ENCODE measurements at regions not wholly inside any gene's neighbourhood (a gene's known extent, or its start where the extent isn't known, plus 50 kb on each side); places are given as distances from the start of the nearest gene placed in this dataset.

DNA sequence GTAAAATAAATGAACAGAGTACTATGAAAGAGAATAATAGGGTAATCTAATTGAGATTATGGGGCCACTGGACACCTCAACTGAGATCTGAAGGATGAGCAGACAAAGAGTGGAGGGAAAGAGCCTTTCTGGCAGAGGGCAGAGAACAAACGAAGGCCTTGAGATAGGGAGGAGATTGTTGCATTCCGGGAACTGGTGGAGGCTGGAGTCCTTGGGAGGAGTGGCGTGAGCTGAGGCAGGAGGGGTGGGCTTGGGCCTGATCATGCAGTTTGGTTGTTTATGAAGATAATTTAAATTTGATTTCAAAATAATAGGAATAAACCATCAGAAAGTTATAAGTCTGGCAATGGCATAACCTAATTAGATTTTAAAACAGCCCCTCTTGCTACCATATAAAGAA, 59.5 kb upstream of the GALNT15 start:
- no peak for DNase-seq

GRCh38 chr3:16118396-16118795, 56.1 kb upstream of the GALNT15 start:
- DNase-seq, result no peak

DNA sequence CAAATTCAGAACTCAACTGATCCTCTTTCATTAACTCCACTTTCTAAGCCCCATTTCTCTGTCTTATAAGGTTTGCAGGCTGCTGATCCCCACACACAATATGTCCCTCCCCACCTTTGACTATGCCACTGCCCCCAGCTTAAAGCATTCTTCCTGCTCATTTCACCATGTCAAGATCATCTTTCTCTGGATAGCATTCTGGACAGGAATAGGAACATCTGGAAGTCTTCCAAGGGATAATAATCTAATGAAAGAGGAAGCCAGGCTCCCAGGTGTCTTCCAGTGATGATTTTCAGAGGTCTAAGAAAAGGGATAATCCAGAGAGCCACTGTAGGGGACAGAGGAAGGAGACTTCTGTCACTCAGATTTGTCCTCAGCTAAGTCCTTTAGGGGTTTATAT, 54.6 kb upstream of the GALNT15 start:
- no peak for DNase-seq

DNA sequence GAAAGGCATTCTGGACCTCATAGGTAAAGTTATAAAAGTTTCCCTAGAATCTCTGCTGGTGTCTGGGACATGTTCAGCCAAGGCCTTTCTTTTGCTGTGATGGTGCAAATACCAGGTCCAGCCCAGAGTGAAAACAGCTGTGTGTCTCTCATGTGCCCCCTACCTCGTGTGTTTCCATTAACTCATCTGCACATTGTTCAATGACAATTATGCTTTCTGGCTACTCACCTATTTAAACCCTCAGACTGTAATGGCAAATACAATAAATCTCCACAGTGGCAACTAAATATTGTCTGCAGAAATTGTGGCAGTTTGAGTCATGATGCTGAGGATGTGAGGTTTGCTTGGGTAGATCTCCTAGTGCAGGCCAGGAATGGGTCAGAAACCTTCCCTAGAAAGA, 53.1 kb upstream of the GALNT15 start:
- no peak for DNase-seq

DNA sequence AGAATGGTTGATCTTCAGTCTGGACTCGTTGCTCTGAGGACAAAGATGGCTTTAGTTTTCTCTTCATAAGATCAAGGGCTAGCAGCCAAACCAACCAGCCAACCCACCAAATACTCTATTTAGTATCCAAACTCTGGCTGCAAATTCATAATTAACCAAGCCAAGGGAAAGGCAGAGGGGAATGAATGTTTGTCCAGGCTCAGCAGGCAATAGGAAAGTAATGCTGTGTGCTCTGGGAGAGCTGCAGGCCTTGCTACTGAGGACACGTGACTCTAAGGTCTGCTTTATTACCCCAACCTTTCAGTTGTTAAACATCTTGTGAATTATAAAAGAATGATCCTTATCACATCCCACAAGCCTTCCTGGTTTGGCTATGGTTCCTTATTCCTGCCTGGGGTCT, 52.3 kb upstream of the GALNT15 start:
- DNase-seq, result no peak

GRCh38 chr3:16122661-16123060, 51.8 kb upstream of the GALNT15 start:
- DNase-seq, result no peak

DNA sequence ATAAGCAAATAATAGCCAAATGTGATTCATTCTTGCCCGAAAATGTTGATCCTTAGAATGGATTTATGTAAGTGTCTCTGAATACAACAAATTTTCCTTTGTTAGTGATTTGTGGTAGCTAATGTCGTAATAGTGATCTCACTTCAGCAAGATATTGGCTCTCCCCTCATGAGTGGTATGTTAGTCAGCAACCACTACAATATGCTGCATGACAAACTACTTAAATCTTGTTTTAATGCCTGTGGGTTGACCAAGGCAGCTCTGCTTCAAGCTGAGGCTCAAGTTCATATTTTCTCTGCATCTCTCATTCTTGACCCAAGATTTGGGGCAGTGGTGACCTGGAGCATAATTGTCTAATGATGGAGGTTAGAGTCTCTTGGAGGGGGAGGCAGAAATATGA, 49.8 kb upstream of the GALNT15 start:
- DNase-seq, result no peak

All from activated CD8-positive, alpha-beta memory T cell treated with anti-CD3 and anti-CD28 coated beads, Interleukin-2, amount 50 U/mL, for 48 hours (primary cell).